ENCODE measurements at regions not wholly inside any gene's neighbourhood (a gene's known extent, or its start where the extent isn't known, plus 50 kb on each side); places are given as distances from the start of the nearest gene placed in this dataset.

GRCh38 chr16:16988963-16989362 lies 481.8 kb downstream of the XYLT1 start:
- in situ Hi-C loops (cut with HindIII; ENCODE audit: low sequenced_read_pairs) = no loop called here
- TF ChIP-seq CTCF (IDR thresholded peaks at IDR 0.05; ENCODE audit: low read depth, low read length) = no peak
- DNase-seq (ENCODE audit: low read depth, low spot score) = no peak
- no peak overlapping the region for H3K4me3 ChIP-seq (ENCODE audit: low read depth, low read length)

- in situ Hi-C loops (cut with HindIII; ENCODE audit: low sequenced_read_pairs) = no loop called here
Observed at GRCh38 chr16:16989368-16989767, 481.4 kb downstream of the XYLT1 start.

GRCh38 chr16:16991711-16992110 lies 479.0 kb downstream of the XYLT1 start:
- TF ChIP-seq CTCF (IDR thresholded peaks at IDR 0.05; ENCODE audit: low read depth, low read length) = no peak
- no peak for DNase-seq (ENCODE audit: low read depth, low spot score)
- in situ Hi-C loops (cut with HindIII; ENCODE audit: low sequenced_read_pairs) = no loop called here
- H3K4me3 ChIP-seq (ENCODE audit: low read depth, low read length) = no peak overlapping the region

More at GRCh38 chr16:16989368-16989767, 481.4 kb downstream of the XYLT1 start:
- TF ChIP-seq CTCF (IDR thresholded peaks at IDR 0.05; ENCODE audit: low read depth, low read length) = no peak
- no peak overlapping the region for H3K4me3 ChIP-seq (ENCODE audit: low read depth, low read length)
- DNase-seq (ENCODE audit: low read depth, low spot score) = no peak

GRCh38 chr16:16992975-16993765 lies 477.6 kb downstream of the XYLT1 start:
- in situ Hi-C loops (cut with HindIII; ENCODE audit: low sequenced_read_pairs) = no loop called here

GRCh38 chr16:16994831-16995230 lies 475.9 kb downstream of the XYLT1 start:
- no peak overlapping the region for H3K4me3 ChIP-seq (ENCODE audit: low read depth, low read length)
- in situ Hi-C loops (cut with HindIII; ENCODE audit: low sequenced_read_pairs) = no loop called here

More at GRCh38 chr16:16992975-16993765, 477.6 kb downstream of the XYLT1 start:
- no peak for DNase-seq (ENCODE audit: low read depth, low spot score)
- no peak for TF ChIP-seq CTCF (IDR thresholded peaks at IDR 0.05; ENCODE audit: low read depth, low read length)
- no peak overlapping the region for H3K4me3 ChIP-seq (ENCODE audit: low read depth, low read length)

GRCh38 chr16:16996827-16997226 lies 473.9 kb downstream of the XYLT1 start:
- no peak overlapping the region for H3K4me3 ChIP-seq (ENCODE audit: low read depth, low read length)
- no peak for TF ChIP-seq CTCF (IDR thresholded peaks at IDR 0.05; ENCODE audit: low read depth, low read length)
- in situ Hi-C loops (cut with HindIII; ENCODE audit: low sequenced_read_pairs) = no loop called here
- DNase-seq (ENCODE audit: low read depth, low spot score) = no peak

More at GRCh38 chr16:16994831-16995230, 475.9 kb downstream of the XYLT1 start:
- DNase-seq (ENCODE audit: low read depth, low spot score) = no peak
- TF ChIP-seq CTCF (IDR thresholded peaks at IDR 0.05; ENCODE audit: low read depth, low read length) = no peak

All from astrocyte of the spinal cord (primary cell).